OCI-LY1 (cell line): ENCODE measurements at regions not wholly inside any gene's neighbourhood (a gene's known extent, or its start where the extent isn't known, plus 50 kb on each side); places are given as distances from the start of the nearest gene placed in this dataset.

ENCODE experiments used
- CTCF ChIP-seq: fragments of 200-600 bp; sonication (generic), shearing (Covaris generic); IDR thresholded peaks from 2 replicates; pipeline ENCODE4 v1.5.1; 2017; ENCODE audit warnings: mild to moderate bottlenecking, antibody characterized with exemption, low read length, moderate library complexity, mixed read lengths
- EZH2 ChIP-seq: fragments of 200-600 bp; sonication (generic), shearing (Covaris generic); IDR thresholded peaks from 2 replicates; pipeline ENCODE4 v1.8.0; 2017; ENCODE audit warnings: borderline replicate concordance, mixed run types, mild to moderate bottlenecking, antibody characterized with exemption, low read length, moderate library complexity, mixed read lengths

DNA sequence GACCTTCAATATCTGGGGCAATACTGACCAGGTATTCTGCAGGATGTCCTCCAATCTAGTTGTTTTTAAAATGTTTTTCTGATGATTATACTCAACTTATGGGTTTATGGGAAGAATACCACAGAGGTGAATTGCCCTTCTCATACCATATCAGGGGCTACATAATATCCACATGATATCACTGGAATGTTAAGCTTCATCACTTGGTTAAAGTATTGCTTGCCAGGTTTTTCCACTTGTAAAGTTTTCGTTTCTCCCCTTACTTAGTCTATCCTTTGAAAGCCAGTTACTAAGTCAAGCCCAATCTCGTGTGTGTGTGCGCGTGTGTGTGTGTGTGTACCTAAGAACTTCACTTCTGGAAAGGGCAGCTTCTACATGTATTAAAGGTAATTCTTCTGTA, 980.9 kb upstream of the FBXO33 start:
- TF ChIP-seq EZH2 (no peak), CTCF (no peak)
